ENCODE measurements at regions not wholly inside any gene's neighbourhood (a gene's known extent, or its start where the extent isn't known, plus 50 kb on each side); places are given as distances from the start of the nearest gene placed in this dataset.

DNA sequence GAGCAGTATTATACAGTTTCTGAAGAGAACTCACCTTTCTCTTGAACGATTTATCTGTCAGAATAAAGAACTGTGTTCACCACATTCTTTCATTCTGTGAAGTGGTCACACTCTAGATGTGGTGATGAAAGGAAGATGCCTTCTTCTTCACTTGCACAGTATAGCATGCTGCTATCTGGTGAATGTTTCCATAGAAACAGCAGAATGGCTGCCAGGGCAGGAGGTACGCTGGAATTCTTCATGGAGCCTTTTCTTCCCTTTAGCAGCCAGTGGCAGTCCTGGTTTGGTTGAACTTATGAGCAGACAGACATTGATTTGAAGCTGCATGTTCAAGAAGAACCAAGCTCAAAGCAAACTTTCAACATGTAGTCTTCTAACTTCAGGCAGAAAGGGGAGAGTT, 1157.9 kb upstream of the LRRTM1 start:
- no peak overlapping the region for H3K4me2 ChIP-seq (ENCODE audit: low read length)
- H3K79me1 ChIP-seq (ENCODE audit: low read length) = no peaks in the 10 kb centered on the region
- WGBS (ENCODE audit: extremely low coverage, insufficient coverage, low lambda C conversion rate) = no CpG with 5 or more reads among the region's 2 CpGs
- H2BK5ac ChIP-seq (ENCODE audit: low read length) = no peak overlapping the region
- H3K18ac ChIP-seq (ENCODE audit: low read length) = no peak overlapping the region
- H3K23ac ChIP-seq (ENCODE audit: low read length) = no peak overlapping the region
- H3K27ac ChIP-seq (ENCODE audit: low read depth, low read length) = no peak overlapping the region
- no peak overlapping the region for H3K9ac ChIP-seq (ENCODE audit: low read length)
- H3K56ac ChIP-seq (ENCODE audit: low read length) = no peak overlapping the region
- H3K4ac ChIP-seq (ENCODE audit: low read depth, low read length) = no peak overlapping the region
- no peak overlapping the region for H2AK5ac ChIP-seq (ENCODE audit: low read length)
- H2BK120ac ChIP-seq (ENCODE audit: low read depth, low read length) = no peak overlapping the region
- H3K27me3 ChIP-seq (ENCODE audit: insufficient read depth, low read length, poor library complexity) = no peaks in the 10 kb centered on the region
- H4K5ac ChIP-seq (ENCODE audit: low read length) = no peak overlapping the region
- no peak overlapping the region for H3K4me3 ChIP-seq (ENCODE audit: low read length)
- H3K36me3 ChIP-seq (ENCODE audit: control insufficient read depth, insufficient read depth, low read length) = no peaks in the 10 kb centered on the region
- H3K4me1 ChIP-seq (ENCODE audit: control insufficient read depth, low read depth, low read length) = no peaks in the 10 kb centered on the region
- H3K79me2 ChIP-seq (ENCODE audit: control insufficient read depth, insufficient read depth, low read length) = no peaks in the 10 kb centered on the region
- no peak overlapping the region for H2BK15ac ChIP-seq (replicated peaks; ENCODE audit: low read depth)
- no peak overlapping the region for H4K8ac ChIP-seq (ENCODE audit: low read depth, low read length)
- no peak for DNase-seq

DNA sequence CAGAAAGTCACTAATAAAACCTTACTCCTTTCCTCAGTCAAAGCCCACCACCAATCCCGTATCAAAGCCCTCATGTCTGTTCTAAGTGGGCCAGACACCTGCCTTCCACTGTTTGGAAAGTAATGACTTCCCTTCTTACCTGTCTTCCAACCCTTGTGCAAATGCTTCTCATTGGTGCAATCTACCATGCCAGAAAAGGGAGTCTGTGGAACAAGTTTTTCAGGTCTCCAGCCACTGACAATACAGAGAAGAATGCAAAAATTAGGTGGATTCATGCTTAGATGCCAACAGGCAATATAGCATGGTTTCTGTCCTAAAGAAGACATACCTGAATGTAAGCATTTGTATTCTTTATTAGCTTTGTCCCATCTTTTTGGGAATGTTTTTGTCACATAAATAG, 1140.6 kb upstream of the LRRTM1 start:
- no peaks in the 10 kb centered on the region for H3K79me1 ChIP-seq (ENCODE audit: low read length)
- H2BK15ac ChIP-seq (replicated peaks; ENCODE audit: low read depth) = no peak overlapping the region
- no peak overlapping the region for H3K4me3 ChIP-seq (ENCODE audit: low read length)
- H3K79me2 ChIP-seq (ENCODE audit: control insufficient read depth, insufficient read depth, low read length) = no peaks in the 10 kb centered on the region
- H4K8ac ChIP-seq (ENCODE audit: low read depth, low read length) = no peak overlapping the region
- no peak overlapping the region for H2BK5ac ChIP-seq (ENCODE audit: low read length)
- no peak overlapping the region for H2AK5ac ChIP-seq (ENCODE audit: low read length)
- H3K18ac ChIP-seq (ENCODE audit: low read length) = no peak overlapping the region
- H4K5ac ChIP-seq (ENCODE audit: low read length) = no peak overlapping the region
- no peaks in the 10 kb centered on the region for H3K36me3 ChIP-seq (ENCODE audit: control insufficient read depth, insufficient read depth, low read length)
- H3K4me1 ChIP-seq (ENCODE audit: control insufficient read depth, low read depth, low read length) = no peaks in the 10 kb centered on the region
- H3K23ac ChIP-seq (ENCODE audit: low read length) = no peak overlapping the region
- no peak overlapping the region for H3K4me2 ChIP-seq (ENCODE audit: low read length)
- H3K9ac ChIP-seq (ENCODE audit: low read length) = no peak overlapping the region
- no peak overlapping the region for H3K56ac ChIP-seq (ENCODE audit: low read length)
- H3K27me3 ChIP-seq (ENCODE audit: insufficient read depth, low read length, poor library complexity) = no peaks in the 10 kb centered on the region
- no peak overlapping the region for H3K27ac ChIP-seq (ENCODE audit: low read depth, low read length)
- DNase-seq = no peak
- WGBS (ENCODE audit: extremely low coverage, insufficient coverage, low lambda C conversion rate) = no CpG with 5 or more reads among the region's 1 CpG
- H3K4ac ChIP-seq (ENCODE audit: low read depth, low read length) = no peak overlapping the region
- H2BK120ac ChIP-seq (ENCODE audit: low read depth, low read length) = no peak overlapping the region

DNA sequence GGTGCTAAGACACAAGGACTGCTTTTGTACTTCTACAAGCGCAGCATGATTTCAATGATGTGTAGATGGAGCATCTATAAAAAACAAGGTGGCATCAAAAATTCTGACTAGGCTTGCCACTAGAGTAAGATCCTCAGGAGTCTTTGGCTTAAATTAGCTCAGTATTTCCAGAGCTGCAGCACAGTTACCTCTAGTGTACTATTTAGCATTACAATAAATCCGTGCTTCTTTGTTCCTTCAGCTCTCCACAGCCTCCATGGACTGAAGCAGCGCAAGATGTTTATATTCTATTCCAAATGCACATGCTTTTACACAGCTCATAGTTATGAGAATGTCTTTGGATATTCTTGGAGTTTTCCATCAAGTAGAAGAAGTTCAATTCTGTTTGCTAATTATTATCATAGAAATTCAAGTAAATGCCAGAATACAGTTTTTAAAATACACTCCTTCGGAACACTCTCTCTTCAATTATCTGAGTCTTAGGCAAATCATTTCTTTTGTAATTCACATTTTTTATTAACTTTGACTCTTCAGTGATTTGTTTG, 1133.0 kb upstream of the LRRTM1 start:
- Histone ChIP-seq H3K18ac (ENCODE audit: low read length) (no peak overlapping the region), H2BK120ac (ENCODE audit: low read depth, low read length) (no peak overlapping the region), H4K5ac (ENCODE audit: low read length) (no peak overlapping the region), H3K4ac (ENCODE audit: low read depth, low read length) (no peak overlapping the region), H3K79me2 (ENCODE audit: control insufficient read depth, insufficient read depth, low read length) (no peaks in the 10 kb centered on the region), H3K4me1 (ENCODE audit: control insufficient read depth, low read depth, low read length) (peaks cover 5% of the 10 kb centered on the region), H3K56ac (ENCODE audit: low read length) (no peak overlapping the region), H3K27ac (ENCODE audit: low read depth, low read length) (no peak overlapping the region), H3K79me1 (ENCODE audit: low read length) (no peaks in the 10 kb centered on the region), H3K23ac (ENCODE audit: low read length) (no peak overlapping the region), H2BK15ac (replicated peaks; ENCODE audit: low read depth) (no peak overlapping the region), H3K4me2 (ENCODE audit: low read length) (no peak overlapping the region), H3K27me3 (ENCODE audit: insufficient read depth, low read length, poor library complexity) (no peaks in the 10 kb centered on the region), H3K36me3 (ENCODE audit: control insufficient read depth, insufficient read depth, low read length) (no peaks in the 10 kb centered on the region), H3K4me3 (ENCODE audit: low read length) (no peak overlapping the region), H2AK5ac (ENCODE audit: low read length) (no peak overlapping the region), H3K9ac (ENCODE audit: low read length) (no peak overlapping the region), H4K8ac (ENCODE audit: low read depth, low read length) (no peak overlapping the region), H2BK5ac (ENCODE audit: low read length) (no peak overlapping the region)
- no peak for DNase-seq
- WGBS (ENCODE audit: extremely low coverage, insufficient coverage, low lambda C conversion rate) = no CpG with 5 or more reads among the region's 4 CpGs

DNA sequence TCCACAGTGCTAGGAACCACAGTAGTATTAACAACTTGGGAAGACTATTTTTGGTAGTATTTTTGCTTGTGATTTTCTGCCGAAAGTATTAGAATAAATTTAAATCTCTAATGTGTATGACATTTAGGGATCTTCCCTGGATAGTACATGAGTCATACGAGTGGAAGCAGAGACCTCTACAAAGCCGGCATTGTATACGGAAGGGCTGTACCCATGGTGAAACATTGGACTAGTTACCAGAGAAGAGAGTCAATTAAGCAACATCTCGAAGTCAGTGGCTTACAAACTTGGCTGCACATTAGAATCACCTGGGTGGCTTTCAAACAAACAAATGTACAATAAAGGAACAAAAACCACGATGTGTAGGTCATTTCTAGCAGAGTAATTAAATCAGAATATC, 1131.7 kb upstream of the LRRTM1 start:
- H3K4me3 ChIP-seq (ENCODE audit: low read length) = no peak overlapping the region
- no peak overlapping the region for H4K5ac ChIP-seq (ENCODE audit: low read length)
- H3K4ac ChIP-seq (ENCODE audit: low read depth, low read length) = no peak overlapping the region
- H3K18ac ChIP-seq (ENCODE audit: low read length) = no peak overlapping the region
- no peak overlapping the region for H3K9ac ChIP-seq (ENCODE audit: low read length)
- H3K56ac ChIP-seq (ENCODE audit: low read length) = no peak overlapping the region
- no CpG with 5 or more reads among the region's 6 CpGs for WGBS (ENCODE audit: extremely low coverage, insufficient coverage, low lambda C conversion rate)
- no peak overlapping the region for H2BK120ac ChIP-seq (ENCODE audit: low read depth, low read length)
- H2AK5ac ChIP-seq (ENCODE audit: low read length) = no peak overlapping the region
- H3K27me3 ChIP-seq (ENCODE audit: insufficient read depth, low read length, poor library complexity) = no peaks in the 10 kb centered on the region
- H2BK5ac ChIP-seq (ENCODE audit: low read length) = no peak overlapping the region
- no peaks in the 10 kb centered on the region for H3K79me2 ChIP-seq (ENCODE audit: control insufficient read depth, insufficient read depth, low read length)
- no peak overlapping the region for H3K23ac ChIP-seq (ENCODE audit: low read length)
- DNase-seq = no peak
- H3K79me1 ChIP-seq (ENCODE audit: low read length) = no peaks in the 10 kb centered on the region
- H4K8ac ChIP-seq (ENCODE audit: low read depth, low read length) = no peak overlapping the region
- H3K4me1 ChIP-seq (ENCODE audit: control insufficient read depth, low read depth, low read length) = peaks cover 5% of the 10 kb centered on the region
- no peak overlapping the region for H2BK15ac ChIP-seq (replicated peaks; ENCODE audit: low read depth)
- H3K27ac ChIP-seq (ENCODE audit: low read depth, low read length) = no peak overlapping the region
- no peak overlapping the region for H3K4me2 ChIP-seq (ENCODE audit: low read length)
- no peaks in the 10 kb centered on the region for H3K36me3 ChIP-seq (ENCODE audit: control insufficient read depth, insufficient read depth, low read length)

DNA sequence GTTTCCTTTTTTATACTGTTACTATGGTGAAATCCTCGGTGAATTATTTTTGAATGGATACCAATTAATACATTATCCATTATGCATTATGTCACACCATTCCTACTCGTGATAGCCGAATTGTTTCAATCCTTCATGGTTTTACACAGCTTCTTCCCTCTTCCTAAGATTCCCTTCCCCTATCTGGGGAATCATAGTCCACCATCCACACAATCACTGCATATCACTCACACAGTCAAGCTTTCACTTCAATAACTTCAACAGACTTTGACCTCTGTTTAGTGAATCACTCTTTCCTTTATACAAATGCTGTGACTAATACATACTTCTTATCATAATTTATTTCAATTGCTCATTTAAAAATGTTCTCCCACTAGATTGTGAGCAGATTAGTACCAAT, 1108.1 kb upstream of the LRRTM1 start:
- WGBS (ENCODE audit: extremely low coverage, insufficient coverage, low lambda C conversion rate) = no CpG with 5 or more reads among the region's 3 CpGs
- H2BK5ac ChIP-seq (ENCODE audit: low read length) = no peak overlapping the region
- no peaks in the 10 kb centered on the region for H3K4me1 ChIP-seq (ENCODE audit: control insufficient read depth, low read depth, low read length)

DNA sequence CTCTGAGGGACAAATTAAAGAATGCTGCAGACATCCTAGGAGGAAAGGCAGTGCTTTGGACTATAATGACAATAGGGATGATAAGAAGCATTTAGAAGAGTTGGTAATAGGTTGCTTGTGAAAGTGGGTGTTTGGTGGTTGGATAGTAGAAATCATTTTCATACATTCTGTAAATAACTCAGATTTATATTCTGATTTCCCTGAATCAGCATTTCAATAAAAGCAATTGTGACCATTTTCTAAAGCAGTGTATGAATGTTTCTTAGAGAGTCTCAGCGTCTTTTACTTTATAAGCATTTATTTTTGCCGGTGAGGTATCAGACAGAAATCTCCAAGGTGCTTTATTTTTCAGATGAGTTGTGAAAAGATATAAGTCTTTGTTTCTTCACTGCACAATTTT, 1099.0 kb upstream of the LRRTM1 start:
- Histone ChIP-seq H3K27ac (ENCODE audit: low read depth, low read length) (no peak overlapping the region), H3K4ac (ENCODE audit: low read depth, low read length) (no peak overlapping the region), H3K27me3 (ENCODE audit: insufficient read depth, low read length, poor library complexity) (no peaks in the 10 kb centered on the region), H3K36me3 (ENCODE audit: control insufficient read depth, insufficient read depth, low read length) (no peaks in the 10 kb centered on the region), H3K79me2 (ENCODE audit: control insufficient read depth, insufficient read depth, low read length) (no peaks in the 10 kb centered on the region), H3K56ac (ENCODE audit: low read length) (no peak overlapping the region), H4K8ac (ENCODE audit: low read depth, low read length) (no peak overlapping the region), H3K9ac (ENCODE audit: low read length) (no peak overlapping the region), H3K4me3 (ENCODE audit: low read length) (no peak overlapping the region), H3K23ac (ENCODE audit: low read length) (no peak overlapping the region), H3K79me1 (ENCODE audit: low read length) (no peaks in the 10 kb centered on the region), H2BK5ac (ENCODE audit: low read length) (no peak overlapping the region), H3K4me2 (ENCODE audit: low read length) (no peak overlapping the region), H2AK5ac (ENCODE audit: low read length) (no peak overlapping the region), H4K5ac (ENCODE audit: low read length) (no peak overlapping the region), H2BK15ac (replicated peaks; ENCODE audit: low read depth) (no peak overlapping the region), H3K4me1 (ENCODE audit: control insufficient read depth, low read depth, low read length) (no peaks in the 10 kb centered on the region), H2BK120ac (ENCODE audit: low read depth, low read length) (no peak overlapping the region), H3K18ac (ENCODE audit: low read length) (no peak overlapping the region)
- no CpG with 5 or more reads among the region's 2 CpGs for WGBS (ENCODE audit: extremely low coverage, insufficient coverage, low lambda C conversion rate)
- no peak for DNase-seq

More for the DNA sequence above, 1108.1 kb upstream of the LRRTM1 start:
- Histone ChIP-seq H3K4me3 (ENCODE audit: low read length) (no peak overlapping the region), H3K27ac (ENCODE audit: low read depth, low read length) (no peak overlapping the region), H3K23ac (ENCODE audit: low read length) (no peak overlapping the region), H4K8ac (ENCODE audit: low read depth, low read length) (no peak overlapping the region), H3K18ac (ENCODE audit: low read length) (no peak overlapping the region), H3K9ac (ENCODE audit: low read length) (no peak overlapping the region), H2BK15ac (replicated peaks; ENCODE audit: low read depth) (no peak overlapping the region), H3K4me2 (ENCODE audit: low read length) (no peak overlapping the region), H3K4ac (ENCODE audit: low read depth, low read length) (no peak overlapping the region), H4K5ac (ENCODE audit: low read length) (no peak overlapping the region), H3K79me1 (ENCODE audit: low read length) (no peaks in the 10 kb centered on the region), H2BK120ac (ENCODE audit: low read depth, low read length) (no peak overlapping the region), H3K36me3 (ENCODE audit: control insufficient read depth, insufficient read depth, low read length) (no peaks in the 10 kb centered on the region), H3K56ac (ENCODE audit: low read length) (no peak overlapping the region), H3K27me3 (ENCODE audit: insufficient read depth, low read length, poor library complexity) (no peaks in the 10 kb centered on the region), H2AK5ac (ENCODE audit: low read length) (no peak overlapping the region), H3K79me2 (ENCODE audit: control insufficient read depth, insufficient read depth, low read length) (no peaks in the 10 kb centered on the region)
- DNase-seq = no peak

Measured in mesendoderm (in vitro differentiated cells).